PC-3 (cell line): ENCODE measurements at regions not wholly inside any gene's neighbourhood (a gene's known extent, or its start where the extent isn't known, plus 50 kb on each side); places are given as distances from the start of the nearest gene placed in this dataset.

Experiments used
- ATAC-seq: fragments of 200-7000 bp; cut with Tn5 transposase; 2 replicates; pipeline ENCODE4 v1.9.1; 2020; ENCODE audit warnings: mild to moderate bottlenecking, moderate library complexity
- BruUV-seq: library from RNA; stranded (reverse); fragments of 400-500 nt; replicated peaks from 2 replicates; lab custom pipeline; 2021; lab: Mats Ljungman, UMichigan
- CTCF ChIA-PET: fragments of 300-600 bp; sonication (Branson Sonifier 250); formaldehyde crosslinking; loops from one replicate; lab custom pipeline; 2022; ENCODE audit warnings: antibody characterized with exemption; lab: Charles Lee
- POLR2A ChIA-PET: fragments of 300-600 bp; sonication (Branson Sonifier 250); formaldehyde crosslinking; loops from one replicate; lab custom pipeline; 2022; ENCODE audit warnings: antibody characterized with exemption; ENCODE audit not compliant: unreplicated experiment; lab: Charles Lee
- DNase-seq: peaks from one replicate; pipeline ENCODE4 v3.0.0-alpha.2; 2015
- H2AFZ ChIP-seq: fragments of 300-600 bp; sonication (generic); 2 replicates; pipeline ENCODE4 v1.6.0; 2016; ENCODE audit warnings: antibody characterized with exemption, low read length
- H3F3A ChIP-seq: fragments of 300-600 bp; sonication (generic); one replicate; pipeline ENCODE4 v1.6.0; 2017; ENCODE audit warnings: antibody characterized with exemption, low read length, control low read depth, mild to moderate bottlenecking; ENCODE audit not compliant: unreplicated experiment
- H3K27ac ChIP-seq: fragments of 300-600 bp; sonication (generic); 2 replicates; pipeline ENCODE4 v1.5.1; 2016; ENCODE audit warnings: mild to moderate bottlenecking, low read length
- H3K27me3 ChIP-seq: fragments of 300-600 bp; sonication (generic); 2 replicates; pipeline ENCODE4 v1.6.1; 2016; ENCODE audit warnings: low read length, mixed read lengths
- H3K36me3 ChIP-seq: fragments of 300-600 bp; sonication (generic); 2 replicates; pipeline ENCODE4 v1.6.1; 2016; ENCODE audit warnings: low read depth, mixed run types, low read length, mixed read lengths
- H3K4me1 ChIP-seq: fragments of 300-600 bp; sonication (generic); 2 replicates; pipeline ENCODE4 v1.5.1; 2016; ENCODE audit warnings: low read length; ENCODE audit not compliant: insufficient read depth
- H3K4me2 ChIP-seq: fragments of 300-600 bp; sonication (generic); 2 replicates; pipeline ENCODE4 v1.6.0; 2016; ENCODE audit warnings: low read length
- H3K4me3 ChIP-seq: fragments of 300-600 bp; sonication (generic); 2 replicates; pipeline ENCODE4 v1.5.1; 2016; ENCODE audit warnings: mild to moderate bottlenecking, low read length, mixed read lengths
- H3K79me2 ChIP-seq: fragments of 300-600 bp; sonication (generic); 2 replicates; pipeline ENCODE4 v1.6.1; 2017; ENCODE audit warnings: low read length, mixed read lengths
- H3K9ac ChIP-seq: fragments of 300-600 bp; sonication (generic); 2 replicates; pipeline ENCODE4 v1.6.0; 2016; ENCODE audit warnings: mild to moderate bottlenecking, low read length
- H3K9me2 ChIP-seq: fragments of 300-600 bp; sonication (generic); replicated peaks from 2 replicates; pipeline ENCODE4 v1.6.1; 2016; ENCODE audit warnings: mixed run types, low read length, mixed read lengths
- H3K9me3 ChIP-seq: fragments of 300-600 bp; sonication (generic); 2 replicates; pipeline ENCODE4 v1.6.1; 2016; ENCODE audit warnings: low read length, mixed read lengths
- H4K20me1 ChIP-seq: fragments of 300-600 bp; sonication (generic); 2 replicates; pipeline ENCODE4 v1.6.1; 2016; ENCODE audit warnings: low read length, mixed read lengths
- CTCF ChIP-seq: fragments of 300-600 bp; sonication (generic); conservative IDR thresholded peaks from 2 replicates; pipeline ENCODE4 v1.5.1; 2017; ENCODE audit warnings: antibody characterized with exemption, low read depth, mild to moderate bottlenecking, low read length
- EZH2 ChIP-seq: fragments of 300-600 bp; sonication (generic); IDR thresholded peaks from one replicate; pipeline ENCODE4 v1.6.1; 2017; ENCODE audit warnings: antibody characterized with exemption, mild to moderate bottlenecking, low read length; ENCODE audit not compliant: unreplicated experiment
- EZH2phosphoT487 ChIP-seq: fragments of 300-600 bp; sonication (generic); IDR thresholded peaks from 2 replicates; pipeline ENCODE4 v1.6.1; 2018; ENCODE audit warnings: mild to moderate bottlenecking, antibody characterized with exemption, low read length, borderline replicate concordance
- intact Hi-C: fragments of 100-400 bp; cut with micrococcal nuclease; formaldehyde crosslinking; loops from 2 replicates; pipeline ENCODE4 v1.9.0; 2023

- Histone ChIP-seq H3K36me3 (no peaks in the 10 kb centered on the region), H3F3A (no peaks in the 10 kb centered on the region), H3K9me3 (no peaks in the 10 kb centered on the region), H3K27me3 (peaks cover 36% of the 10 kb centered on the region), H3K4me3 (no peak overlapping the region), H3K4me1 (no peaks in the 10 kb centered on the region), H3K9me2 (no peaks in the 10 kb centered on the region), H3K4me2 (no peak overlapping the region), H2AFZ (no peak overlapping the region), H4K20me1 (no peaks in the 10 kb centered on the region), H3K9ac (no peak overlapping the region), H3K79me2 (no peaks in the 10 kb centered on the region), H3K27ac (no peak overlapping the region)
- TF ChIP-seq EZH2phosphoT487, result no peak
- TF ChIP-seq EZH2, result no peak
- TF ChIP-seq CTCF, result no peak
- no peak for DNase-seq
- CTCF ChIA-PET, result no interaction called here
- POLR2A ChIA-PET, result no interaction called here
- intact Hi-C loops, result no loop called here
- no TSS peak for BruUV-seq
- ATAC-seq, result no peak
Measured at GRCh38 chr7:156122752-156123354, 310.6 kb upstream of the SHH start.

GRCh38 chr7:156121956-156122355 lies 309.7 kb upstream of the SHH start:
- Histone ChIP-seq H3K9me3 (no peaks in the 10 kb centered on the region), H3K79me2 (no peaks in the 10 kb centered on the region), H2AFZ (no peak overlapping the region), H3K4me3 (no peak overlapping the region), H3K9ac (no peak overlapping the region), H3K4me2 (no peak overlapping the region), H4K20me1 (no peaks in the 10 kb centered on the region), H3K27ac (no peak overlapping the region), H3K27me3 (peaks cover 36% of the 10 kb centered on the region), H3F3A (no peaks in the 10 kb centered on the region), H3K9me2 (no peaks in the 10 kb centered on the region), H3K36me3 (no peaks in the 10 kb centered on the region), H3K4me1 (no peaks in the 10 kb centered on the region)
- DNase-seq, result no peak
- no peak for ATAC-seq
- CTCF ChIA-PET, result no interaction called here
- POLR2A ChIA-PET, result no interaction called here
- BruUV-seq, result no TSS peak
- no peak for TF ChIP-seq CTCF
- no peak for TF ChIP-seq EZH2phosphoT487
- no peak for TF ChIP-seq EZH2
- intact Hi-C loops, result no loop called here

- Histone ChIP-seq H3K27ac (no peak overlapping the region), H3K36me3 (no peaks in the 10 kb centered on the region), H3K4me1 (no peaks in the 10 kb centered on the region), H3K4me2 (no peak overlapping the region), H3K79me2 (no peaks in the 10 kb centered on the region), H3F3A (no peaks in the 10 kb centered on the region), H3K27me3 (peaks cover 36% of the 10 kb centered on the region), H3K9me3 (no peaks in the 10 kb centered on the region), H3K9me2 (no peaks in the 10 kb centered on the region), H3K4me3 (no peak overlapping the region), H3K9ac (no peak overlapping the region), H4K20me1 (no peaks in the 10 kb centered on the region), H2AFZ (no peak overlapping the region)
- TF ChIP-seq EZH2phosphoT487, result no peak
- no peak for TF ChIP-seq EZH2
- TF ChIP-seq CTCF, result no peak
- no peak for DNase-seq
- BruUV-seq, result no TSS peak
- ATAC-seq, result no peak
- ChIA-PET CTCF (no interaction called here), POLR2A (no interaction called here)
- intact Hi-C loops, result no loop called here
Measured at GRCh38 chr7:156121434-156121833, 309.2 kb upstream of the SHH start.
